ENCODE measurements at regions not wholly inside any gene's neighbourhood (a gene's known extent, or its start where the extent isn't known, plus 50 kb on each side); places are given as distances from the start of the nearest gene placed in this dataset.

DNA sequence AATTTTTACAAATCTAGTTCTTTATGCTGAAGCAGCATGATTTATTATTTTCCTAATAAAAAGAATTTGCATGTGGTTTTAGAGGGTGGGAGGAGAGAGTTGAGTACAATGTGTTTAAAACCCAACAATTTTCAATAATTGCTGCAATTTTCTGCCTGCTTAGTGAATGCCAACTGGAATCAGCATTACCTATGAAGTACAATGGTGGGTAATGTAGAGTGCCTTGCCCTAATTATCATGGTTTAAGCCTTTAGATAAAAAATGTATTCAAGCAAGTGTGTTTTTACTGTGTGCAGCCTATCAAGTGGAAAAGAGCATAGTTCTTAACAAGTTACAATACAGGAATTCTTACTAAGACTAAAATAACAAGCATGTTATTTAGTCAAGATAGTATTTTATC is 77.9 kb upstream of the ANKRD50 start:
- TF ChIP-seq, protein P1, sequence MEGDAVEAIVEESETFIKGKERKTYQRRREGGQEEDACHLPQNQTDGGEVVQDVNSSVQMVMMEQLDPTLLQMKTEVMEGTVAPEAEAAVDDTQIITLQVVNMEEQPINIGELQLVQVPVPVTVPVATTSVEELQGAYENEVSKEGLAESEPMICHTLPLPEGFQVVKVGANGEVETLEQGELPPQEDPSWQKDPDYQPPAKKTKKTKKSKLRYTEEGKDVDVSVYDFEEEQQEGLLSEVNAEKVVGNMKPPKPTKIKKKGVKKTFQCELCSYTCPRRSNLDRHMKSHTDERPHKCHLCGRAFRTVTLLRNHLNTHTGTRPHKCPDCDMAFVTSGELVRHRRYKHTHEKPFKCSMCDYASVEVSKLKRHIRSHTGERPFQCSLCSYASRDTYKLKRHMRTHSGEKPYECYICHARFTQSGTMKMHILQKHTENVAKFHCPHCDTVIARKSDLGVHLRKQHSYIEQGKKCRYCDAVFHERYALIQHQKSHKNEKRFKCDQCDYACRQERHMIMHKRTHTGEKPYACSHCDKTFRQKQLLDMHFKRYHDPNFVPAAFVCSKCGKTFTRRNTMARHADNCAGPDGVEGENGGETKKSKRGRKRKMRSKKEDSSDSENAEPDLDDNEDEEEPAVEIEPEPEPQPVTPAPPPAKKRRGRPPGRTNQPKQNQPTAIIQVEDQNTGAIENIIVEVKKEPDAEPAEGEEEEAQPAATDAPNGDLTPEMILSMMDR (IDR thresholded peaks at IDR 0.05): no peak
- TF ChIP-seq POLR2A (IDR thresholded peaks at IDR 0.05): no peak
- intact Hi-C loops (cut with DNase I; ENCODE audit: low total_unique reads): no loop called here
- no peak for DNase-seq (ENCODE audit: low spot score in 2 of 2)
- H3K4me3 ChIP-seq (ENCODE audit: low read depth, poor library complexity, severe bottlenecking): no peak overlapping the region

DNA sequence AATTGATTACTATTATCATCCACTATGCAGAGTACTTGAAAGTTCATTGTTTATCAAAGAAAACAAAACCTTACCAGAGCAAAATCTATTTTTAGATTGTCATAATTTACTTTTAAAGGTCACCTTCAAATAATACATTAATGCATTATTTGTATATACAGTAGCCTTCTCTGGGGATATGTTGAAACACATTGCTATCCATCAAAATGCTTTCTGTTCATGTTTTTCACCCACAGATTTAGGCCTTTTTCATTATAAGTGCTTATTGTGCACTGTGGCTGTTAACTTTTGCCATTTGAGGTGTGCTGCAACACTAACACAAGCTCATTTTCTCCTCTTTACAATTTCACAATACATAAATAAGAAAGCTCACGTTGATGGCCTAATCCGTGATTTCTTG is 74.1 kb upstream of the ANKRD50 start:
- DNase-seq (ENCODE audit: low spot score in 2 of 2): no peak
- WGBS, 2 donors: 89 to 90% methylated on average over 2 of the region's 2 CpGs
- intact Hi-C loops (cut with DNase I; ENCODE audit: low total_unique reads): no loop called here

GRCh38 chr4:124785645-124786044 is 73.1 kb upstream of the ANKRD50 start:
- WGBS, 2 donors: 65 to 71% methylated on average over 1 of the region's 1 CpG
- H3K4me3 ChIP-seq (ENCODE audit: low read depth, poor library complexity, severe bottlenecking): no peak overlapping the region
- intact Hi-C loops (cut with DNase I; ENCODE audit: low total_unique reads): no loop called here
- no peak for DNase-seq (ENCODE audit: low spot score in 2 of 2)
- TF ChIP-seq, protein P1 (IDR thresholded peaks at IDR 0.05): no peak
- no peak for TF ChIP-seq POLR2A (IDR thresholded peaks at IDR 0.05)

More for the DNA sequence above, 74.1 kb upstream of the ANKRD50 start:
- H3K4me3 ChIP-seq (ENCODE audit: low read depth, poor library complexity, severe bottlenecking): no peak overlapping the region
- TF ChIP-seq POLR2A (IDR thresholded peaks at IDR 0.05): no peak

DNA sequence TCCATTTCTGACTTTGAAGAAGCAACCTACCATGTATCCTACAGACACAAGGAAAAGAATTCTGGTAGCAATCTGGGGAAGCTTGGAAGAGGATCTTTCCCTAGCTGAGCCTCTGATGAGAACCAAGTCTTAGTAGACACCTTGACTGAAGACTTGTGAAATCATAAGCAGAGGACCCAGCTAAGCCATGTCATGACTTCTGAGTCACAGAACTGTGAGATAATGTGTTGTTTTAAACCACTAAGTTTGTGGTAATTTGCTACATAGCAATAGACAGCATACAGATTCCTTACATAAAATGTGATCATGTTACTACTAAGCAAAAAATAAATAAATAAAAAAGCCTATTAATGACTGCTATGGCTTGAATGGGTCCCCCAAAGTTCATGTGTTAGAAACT is 71.3 kb upstream of the ANKRD50 start:
- TF ChIP-seq POLR2A (IDR thresholded peaks at IDR 0.05): no peak
- TF ChIP-seq, protein P1 (IDR thresholded peaks at IDR 0.05): no peak
- H3K4me3 ChIP-seq (ENCODE audit: low read depth, poor library complexity, severe bottlenecking): no peak overlapping the region
- intact Hi-C loops (cut with DNase I; ENCODE audit: low total_unique reads): no loop called here
- DNase-seq (ENCODE audit: low spot score in 2 of 2): no peak

DNA sequence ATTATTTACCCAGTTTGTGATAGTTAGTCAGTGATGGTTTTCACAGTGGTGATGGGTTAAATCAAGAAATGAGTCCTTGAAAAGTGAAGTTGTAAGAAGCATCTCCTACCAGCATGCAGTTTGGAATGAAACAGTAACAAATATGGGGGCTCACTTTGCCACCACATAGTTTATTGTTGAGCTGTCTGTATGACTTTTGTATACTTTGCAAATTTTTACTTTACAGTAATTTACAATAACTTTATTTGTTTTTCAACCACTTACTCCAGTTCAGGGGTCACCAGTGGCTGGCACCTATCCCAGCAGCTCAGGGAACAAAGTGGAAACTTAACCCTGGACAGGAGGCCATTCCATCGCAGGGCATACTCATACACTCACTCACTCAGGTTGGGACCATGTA is 64.5 kb upstream of the ANKRD50 start:
- H3K4me3 ChIP-seq (ENCODE audit: low read depth, poor library complexity, severe bottlenecking): no peak overlapping the region
- TF ChIP-seq POLR2A (IDR thresholded peaks at IDR 0.05): no peak
- TF ChIP-seq, protein P1 (IDR thresholded peaks at IDR 0.05): no peak
- DNase-seq (ENCODE audit: low spot score in 2 of 2): no peak
- intact Hi-C loops (cut with DNase I; ENCODE audit: low total_unique reads): no loop called here
- WGBS, 2 donors: 97 to 100% methylated on average over 1 of the region's 1 CpG

GRCh38 chr4:124768596-124769365 is 56.2 kb upstream of the ANKRD50 start:
- intact Hi-C loops (cut with DNase I; ENCODE audit: low total_unique reads): no loop called here
- TF ChIP-seq, protein P1 (IDR thresholded peaks at IDR 0.05): no peak
- no peak for TF ChIP-seq POLR2A (IDR thresholded peaks at IDR 0.05)
- WGBS, 2 donors: 66 to 79% methylated on average over 2 of the region's 2 CpGs
- DNase-seq (ENCODE audit: low spot score in 2 of 2): no peak
- H3K4me3 ChIP-seq (ENCODE audit: low read depth, poor library complexity, severe bottlenecking): no peak overlapping the region

Data from lower leg skin (tissue), 4 donors.